HepG2 (cell line): ENCODE measurements at regions not wholly inside any gene's neighbourhood (a gene's known extent, or its start where the extent isn't known, plus 50 kb on each side); places are given as distances from the start of the nearest gene placed in this dataset.
"Not testable (repeated sequence)": the region's sequence is repeated elsewhere in the genome, so short reads cannot be mapped to it uniquely, and the experiment has no call there.

Experiments used
- ATAC-seq: fragments of 200-7000 bp; cut with Tn5 transposase; 3 replicates; pipeline ENCODE4 v1.9.1; 2020; ENCODE audit warnings: mild to moderate bottlenecking, moderate library complexity
- BruUV-seq: library from RNA; stranded (reverse); fragments of 400-500 nt; replicated peaks from 2 replicates; lab custom pipeline; 2021; lab: Mats Ljungman, UMichigan
- CTCF ChIA-PET: fragments of 300-600 bp; formaldehyde crosslinking; extraction: SDS; loops from one replicate; lab custom pipeline; 2021; ENCODE audit warnings: low total read pairs, inconsistent platforms, low intra/inter-chr PET ratio; lab: Yijun Ruan, JAX
- POLR2A ChIA-PET: fragments of 350-600 bp; sonication (Branson Sonifier 250); formaldehyde crosslinking; loops from one replicate; lab custom pipeline; 2020; ENCODE audit warnings: antibody characterized with exemption, inconsistent platforms; lab: Yijun Ruan, JAX
- DNase-seq: peaks from one replicate; pipeline ENCODE4 v3.0.0-alpha.2; 2015; ENCODE audit warnings: low spot score
- FAIRE-seq: peaks from 3 replicates; lab custom pipeline; 2011; peaks lifted over from hg19 to GRCh38; lab: Jason Lieb, UNC
- H2AFZ ChIP-seq: one replicate; pipeline ENCODE4 v1.6.1; 2011; ENCODE audit warnings: low read length, inconsistent platforms
- H3K27ac ChIP-seq: fragments of 300-600 bp; 3 replicates; pipeline ENCODE4 v1.8.0; 2011; ENCODE audit warnings: mixed run types, mild to moderate bottlenecking, mixed read lengths, low read length, inconsistent platforms; ENCODE audit not compliant: insufficient read depth; ENCODE audit errors: extremely low read length
- H3K27me3 ChIP-seq, 2 experiments: fragments of 200-600 bp in 1 of 2; 2 replicates in 1 of 2; 3 replicates in 1 of 2; pipeline versions ENCODE4 v1.6.0 to v1.8.0; 2011; ENCODE audit warnings: low read length in 2 of 2, mild to moderate bottlenecking in 2 of 2, moderate library complexity in 2 of 2, inconsistent platforms in 1 of 2; ENCODE audit not compliant: insufficient read depth in 2 of 2, control insufficient read depth in 1 of 2
- H3K36me3 ChIP-seq, 2 experiments: fragments of 200-600 bp in 1 of 2; replicated peaks in 1 of 2; 2 replicates in 1 of 2; 3 replicates in 1 of 2; pipeline versions ENCODE4 v1.5.1 to v1.8.0; 2011; ENCODE audit warnings: low read length in 2 of 2, inconsistent platforms in 1 of 2; ENCODE audit not compliant: insufficient read depth in 2 of 2, control insufficient read depth in 1 of 2
- H3K4me1 ChIP-seq: 2 replicates; pipeline ENCODE4 v1.5.1; 2012; ENCODE audit warnings: low read length, inconsistent platforms; ENCODE audit not compliant: insufficient read depth
- H3K4me2 ChIP-seq: 2 replicates; pipeline ENCODE4 v1.6.0; 2011; ENCODE audit warnings: low read depth, low read length, inconsistent platforms
- H3K4me3 ChIP-seq, 3 experiments: fragments of 200-600 bp in 1 of 3; sonication (generic), shearing (Covaris generic) in 1 of 3; replicated peaks in 1 of 3; 2 replicates each; pipeline ENCODE4 v1.5.1; 2011 to 2016; ENCODE audit warnings: low read length in 3 of 3, inconsistent platforms in 2 of 3, low read depth in 2 of 3, mild to moderate bottlenecking in 2 of 3, control low read depth in 1 of 3, mixed read lengths in 1 of 3; ENCODE audit not compliant: insufficient read depth in 1 of 3
- H3K79me2 ChIP-seq: one replicate; pipeline ENCODE4 v1.6.1; 2011; ENCODE audit warnings: low read length, inconsistent platforms; ENCODE audit not compliant: insufficient read depth
- H3K9ac ChIP-seq: 2 replicates; pipeline ENCODE4 v1.6.0; 2011; ENCODE audit warnings: mild to moderate bottlenecking, low read depth, low read length, inconsistent platforms; ENCODE audit not compliant: insufficient read depth
- H3K9me3 ChIP-seq: 2 replicates; pipeline ENCODE4 v1.5.1; 2012; ENCODE audit warnings: mild to moderate bottlenecking, low read length
- H4K20me1 ChIP-seq: 2 replicates; pipeline ENCODE4 v1.6.0; 2011; ENCODE audit warnings: inconsistent platforms, mild to moderate bottlenecking, low read length, moderate library complexity; ENCODE audit not compliant: insufficient read depth
- ESRRA ChIP-seq: sonication (generic); formaldehyde crosslinking; IDR thresholded peaks from 2 replicates; pipeline ENCODE4 v1.5.1; 2020; ENCODE audit warnings: mild to moderate bottlenecking, low read depth, missing genetic modification reagents
- FOXK1 ChIP-seq: sonication (generic); formaldehyde crosslinking; IDR thresholded peaks from 2 replicates; pipeline ENCODE4 v1.4.0; 2020; ENCODE audit warnings: low read depth, missing genetic modification reagents, borderline replicate concordance
- KLF13 ChIP-seq: sonication (generic); formaldehyde crosslinking; IDR thresholded peaks from 2 replicates; pipeline ENCODE4 v1.4.0; 2020; ENCODE audit warnings: mild to moderate bottlenecking, missing genetic modification reagents
- NFE2L1 ChIP-seq: sonication (generic); formaldehyde crosslinking; IDR thresholded peaks from 2 replicates; pipeline ENCODE4 v1.4.0; 2020; ENCODE audit warnings: missing genetic modification reagents, mild to moderate bottlenecking, borderline replicate concordance
- POLR2A ChIP-seq, 2 experiments: IDR thresholded peaks; 2 replicates each; pipeline ENCODE4 v1.6.1; 2011; ENCODE audit warnings: low read depth in 2 of 2, low read length in 2 of 2, mild to moderate bottlenecking in 1 of 2, moderate library complexity in 1 of 2; ENCODE audit not compliant: insufficient read depth in 1 of 2
- SMARCE1 ChIP-seq: fragments of 450-650 bp; IDR thresholded peaks from 2 replicates; pipeline ENCODE4 v1.6.1; 2017; ENCODE audit warnings: borderline replicate concordance
- YEATS2 ChIP-seq: sonication (generic); formaldehyde crosslinking; IDR thresholded peaks from 2 replicates; pipeline ENCODE4 v1.4.0; 2020; ENCODE audit warnings: missing genetic modification reagents, borderline replicate concordance
- ZBTB7A ChIP-seq: sonication (generic); formaldehyde crosslinking; IDR thresholded peaks from 2 replicates; pipeline ENCODE4 v1.8.0; 2022; ENCODE audit warnings: mild to moderate bottlenecking, missing genetic modification reagents
- ZNF317 ChIP-seq: sonication (generic); formaldehyde crosslinking; IDR thresholded peaks from 2 replicates; pipeline ENCODE4 v1.5.0; 2020; ENCODE audit warnings: mild to moderate bottlenecking, missing genetic modification reagents
- ZNF383 ChIP-seq: sonication (generic); formaldehyde crosslinking; IDR thresholded peaks from 2 replicates; pipeline ENCODE4 v1.4.0; 2020; ENCODE audit warnings: missing genetic modification reagents, mild to moderate bottlenecking, borderline replicate concordance
- ZNF841 ChIP-seq: sonication (generic); formaldehyde crosslinking; IDR thresholded peaks from 2 replicates; pipeline ENCODE4 v1.8.1; 2023; ENCODE audit warnings: missing genetic modification reagents, borderline replicate concordance
- WGBS: methylation state at CpG from one replicate; pipeline ENCODE4 v1.1.6; 2017; ENCODE audit warnings: low lambda C conversion rate; 5-methylcytosine and 5-hydroxymethylcytosine counted together
- in situ Hi-C: cut with HindIII; loops from 2 replicates; pipeline ENCODE4 v1.10.0; 2017; ENCODE audit warnings: low pct_unique_long_range_greater_than_20kb; ENCODE audit not compliant: extremely low pct_ligation_motif_present
- intact Hi-C: fragments of 100-400 bp; cut with micrococcal nuclease; formaldehyde crosslinking; loops from one replicate; pipeline ENCODE4 v1.10.0; 2022; ENCODE audit not compliant: unreplicated experiment
- TF ChIP-seq, protein P1 (sequence below): sonication (generic); formaldehyde crosslinking; IDR thresholded peaks from 2 replicates; pipeline ENCODE4 v1.8.1; 2022; ENCODE audit warnings: mild to moderate bottlenecking, missing genetic modification reagents
- TF ChIP-seq, protein P2 (sequence below): fragments of 450-650 bp; IDR thresholded peaks from 2 replicates; pipeline ENCODE4 v1.6.1; 2017

DNA sequence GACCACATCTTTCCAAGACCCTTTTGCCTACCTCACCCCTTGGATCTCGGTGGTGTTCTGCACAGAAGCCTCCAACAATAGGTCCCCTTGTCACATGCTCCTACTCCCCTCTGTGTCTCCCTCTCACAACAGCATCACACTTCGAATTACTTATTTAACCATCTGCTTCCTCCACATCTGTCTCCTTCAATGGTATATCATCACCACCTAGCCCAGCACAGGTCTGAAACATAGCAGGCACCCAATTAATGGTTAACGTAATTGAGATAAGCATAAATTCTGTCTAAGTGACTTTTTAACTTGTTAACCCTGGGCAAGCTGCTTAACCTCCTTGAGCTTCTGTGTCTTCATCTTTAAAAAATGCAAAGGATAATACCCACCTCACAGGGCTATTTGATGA lies 100.3 kb upstream of the BARHL2 start:
- 35% methylated on average over 3 of the region's 3 CpGs for WGBS
- TF ChIP-seq ZBTB7A (CRISPR knock-in tag) (no peak), ZNF841 (no peak), ESRRA (CRISPR knock-in tag) (no peak), SMARCE1 (no peak), KLF13 (no peak), ZNF383 (CRISPR knock-in tag) (no peak), YEATS2 (no peak), NFE2L1 (CRISPR knock-in tag) (no peak), POLR2A (IDR thresholded peaks at IDR 0.05; ENCODE audit: insufficient read depth in 1 of 2, low read depth in 2 of 2, low read length in 2 of 2) (no peak), FOXK1 (CRISPR knock-in tag) (no peak), ZNF317 (no peak)
- TF ChIP-seq, protein P1, sequence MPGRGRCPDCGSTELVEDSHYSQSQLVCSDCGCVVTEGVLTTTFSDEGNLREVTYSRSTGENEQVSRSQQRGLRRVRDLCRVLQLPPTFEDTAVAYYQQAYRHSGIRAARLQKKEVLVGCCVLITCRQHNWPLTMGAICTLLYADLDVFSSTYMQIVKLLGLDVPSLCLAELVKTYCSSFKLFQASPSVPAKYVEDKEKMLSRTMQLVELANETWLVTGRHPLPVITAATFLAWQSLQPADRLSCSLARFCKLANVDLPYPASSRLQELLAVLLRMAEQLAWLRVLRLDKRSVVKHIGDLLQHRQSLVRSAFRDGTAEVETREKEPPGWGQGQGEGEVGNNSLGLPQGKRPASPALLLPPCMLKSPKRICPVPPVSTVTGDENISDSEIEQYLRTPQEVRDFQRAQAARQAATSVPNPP (CRISPR knock-in tag): no peak
- TF ChIP-seq, protein P2, sequence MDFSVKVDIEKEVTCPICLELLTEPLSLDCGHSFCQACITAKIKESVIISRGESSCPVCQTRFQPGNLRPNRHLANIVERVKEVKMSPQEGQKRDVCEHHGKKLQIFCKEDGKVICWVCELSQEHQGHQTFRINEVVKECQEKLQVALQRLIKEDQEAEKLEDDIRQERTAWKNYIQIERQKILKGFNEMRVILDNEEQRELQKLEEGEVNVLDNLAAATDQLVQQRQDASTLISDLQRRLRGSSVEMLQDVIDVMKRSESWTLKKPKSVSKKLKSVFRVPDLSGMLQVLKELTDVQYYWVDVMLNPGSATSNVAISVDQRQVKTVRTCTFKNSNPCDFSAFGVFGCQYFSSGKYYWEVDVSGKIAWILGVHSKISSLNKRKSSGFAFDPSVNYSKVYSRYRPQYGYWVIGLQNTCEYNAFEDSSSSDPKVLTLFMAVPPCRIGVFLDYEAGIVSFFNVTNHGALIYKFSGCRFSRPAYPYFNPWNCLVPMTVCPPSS: no peak
- no peaks in the 10 kb centered on the region for H3K9me3 ChIP-seq
- ChIA-PET CTCF (no interaction called here), POLR2A (no interaction called here)
- no peaks in the 10 kb centered on the region for H3K4me1 ChIP-seq
- no peaks in the 10 kb centered on the region for H3K36me3 ChIP-seq
- H2AFZ ChIP-seq: no peak overlapping the region
- H3K9ac ChIP-seq: no peak overlapping the region
- ATAC-seq: no peak
- no TSS peak for BruUV-seq
- H3K4me2 ChIP-seq: no peak overlapping the region
- FAIRE-seq: no peak
- intact Hi-C loops (no loop called here), in situ Hi-C loops (no loop called here)
- H3K79me2 ChIP-seq: no peaks in the 10 kb centered on the region
- no peak overlapping the region for H3K4me3 ChIP-seq
- H3K27ac ChIP-seq: no peak overlapping the region
- DNase-seq: no peak
- H4K20me1 ChIP-seq: no peaks in the 10 kb centered on the region
- no peaks in the 10 kb centered on the region for H3K27me3 ChIP-seq

DNA sequence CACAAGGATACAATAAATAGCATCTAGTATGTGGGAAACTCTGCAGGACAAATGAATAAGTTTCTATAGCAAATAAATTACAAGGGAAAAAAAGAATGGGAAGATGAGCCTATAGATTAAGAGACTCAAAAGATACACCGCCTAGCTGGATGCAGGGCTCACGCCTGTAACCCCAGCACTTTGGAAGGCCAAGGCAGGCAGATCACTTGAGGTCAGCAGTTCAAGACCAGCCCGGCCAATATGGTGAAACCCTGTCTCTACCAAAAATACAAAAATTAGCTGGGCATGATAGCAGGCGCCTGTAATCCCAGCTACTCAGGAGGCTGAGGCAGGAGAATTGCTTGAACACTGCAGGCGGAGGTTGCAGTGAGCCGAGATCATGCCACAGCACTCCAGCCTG lies 95.1 kb upstream of the BARHL2 start:
- H3K9me3 ChIP-seq, in situ Hi-C loops, H3K27ac ChIP-seq, DNase-seq, intact Hi-C loops, H3K9ac ChIP-seq, H4K20me1 ChIP-seq, H3K27me3 ChIP-seq, BruUV-seq, CTCF ChIA-PET, ATAC-seq, H3K4me2 ChIP-seq, H3K36me3 ChIP-seq, H2AFZ ChIP-seq, FAIRE-seq, H3K79me2 ChIP-seq, H3K4me3 ChIP-seq, POLR2A ChIA-PET: not testable (repeated sequence)
- 89% methylated on average over 6 of the region's 6 CpGs for WGBS
- H3K4me1 ChIP-seq: peaks cover 11% of the 10 kb centered on the region

DNA sequence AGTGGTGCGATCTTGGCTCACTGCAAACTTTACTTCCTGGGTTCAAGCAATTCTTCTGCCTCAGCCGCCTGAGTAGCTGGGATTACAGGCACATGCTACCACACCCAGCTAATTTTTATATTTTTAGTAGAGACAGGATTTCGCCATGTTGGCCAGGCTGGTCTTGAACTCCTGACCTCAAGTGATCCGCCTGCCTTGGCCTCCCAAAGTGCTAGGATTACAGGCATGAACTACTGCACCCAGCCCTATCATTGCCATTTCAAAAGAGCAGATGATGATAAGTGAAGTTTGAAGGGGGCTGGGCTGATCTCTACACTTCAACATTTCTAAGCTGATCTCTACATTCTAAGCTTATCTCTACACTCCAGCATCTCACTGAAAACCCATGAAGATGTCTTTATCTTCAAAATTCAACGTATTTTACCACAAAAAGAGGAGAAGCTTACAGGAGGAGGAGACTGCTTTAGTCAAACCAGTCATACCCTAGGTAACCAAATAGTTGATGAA lies 94.4 kb upstream of the BARHL2 start:
- DNase-seq, in situ Hi-C loops, H3K4me2 ChIP-seq, H3K9ac ChIP-seq, CTCF ChIA-PET, H3K27me3 ChIP-seq, H4K20me1 ChIP-seq, H3K79me2 ChIP-seq, H3K36me3 ChIP-seq, BruUV-seq, FAIRE-seq, H3K27ac ChIP-seq, POLR2A ChIA-PET, H3K9me3 ChIP-seq, H3K4me3 ChIP-seq, intact Hi-C loops, H2AFZ ChIP-seq, ATAC-seq: not testable (repeated sequence)
- 35% methylated on average over 5 of the region's 5 CpGs for WGBS
- H3K4me1 ChIP-seq: peaks cover 11% of the 10 kb centered on the region
